ENCODE measurements at regions not wholly inside any gene's neighbourhood (a gene's known extent, or its start where the extent isn't known, plus 50 kb on each side); places are given as distances from the start of the nearest gene placed in this dataset.

GRCh38 chr1:8164670-8165069, 138.6 kb upstream of the ERRFI1 start:
- Histone ChIP-seq H3K27me3 (replicated peaks in 1 of 7) (no peaks in the 10 kb centered on the region), H3K27ac (no peak overlapping the region), H3K4me3 (no peak overlapping the region), H3K36me3 (no peaks in the 10 kb centered on the region), H3K9me3 (no peaks in the 10 kb centered on the region), H3K4me1 (peaks cover 1 to 30% (median 13%) of the 10 kb centered on the region in 6 donors)
- intact Hi-C loops (cut with DNase I; ENCODE audit: low total_unique reads) = no loop called here
- no peak for DNase-seq
- 86 to 95% (median 92%) methylated on average over 10 of the region's 10 CpGs for WGBS, 5 donors
- TF ChIP-seq CTCF (IDR thresholded peaks at IDR 0.05 in 8 of 11, conservative IDR thresholded peaks at IDR 0.05 in 3 of 11) (no peak), POLR2A (IDR thresholded peaks at IDR 0.05) (no peak), POLR2AphosphoS5 (IDR thresholded peaks at IDR 0.05) (no peak)

GRCh38 chr1:8163039-8163438, 136.9 kb upstream of the ERRFI1 start:
- intact Hi-C loops (cut with DNase I; ENCODE audit: low total_unique reads) = no loop called here
- Histone ChIP-seq H3K27ac (no peak overlapping the region), H3K27me3 (replicated peaks in 1 of 7) (no peaks in the 10 kb centered on the region), H3K36me3 (no peaks in the 10 kb centered on the region), H3K4me1 (peaks cover 0 to 16% (median 3%) of the 10 kb centered on the region in 6 donors), H3K9me3 (no peaks in the 10 kb centered on the region), H3K4me3 (no peak overlapping the region)
- no peak for TF ChIP-seq CTCF (IDR thresholded peaks at IDR 0.05 in 8 of 11, conservative IDR thresholded peaks at IDR 0.05 in 3 of 11)
- TF ChIP-seq POLR2A (IDR thresholded peaks at IDR 0.05) = no peak
- 81 to 95% (median 92%) methylated on average over 4 of the region's 4 CpGs for WGBS, 5 donors
- no peak for DNase-seq

GRCh38 chr1:8162168-8162567, 136.1 kb upstream of the ERRFI1 start:
- 85 to 91% (median 91%) methylated on average over 7 of the region's 7 CpGs for WGBS, 5 donors
- intact Hi-C loops (cut with DNase I; ENCODE audit: low total_unique reads) = no loop called here
- Histone ChIP-seq H3K36me3 (no peaks in the 10 kb centered on the region), H3K4me3 (no peak overlapping the region), H3K27me3 (replicated peaks in 1 of 7) (peaks cover 0 to under 1% (median 0%) of the 10 kb centered on the region in 7 donors), H3K4me1 (peaks cover 0 to 7% (median 0%) of the 10 kb centered on the region in 6 donors), H3K27ac (no peak overlapping the region), H3K9me3 (no peaks in the 10 kb centered on the region)
- DNase-seq = no peak
- TF ChIP-seq CTCF (IDR thresholded peaks at IDR 0.05 in 8 of 11, conservative IDR thresholded peaks at IDR 0.05 in 3 of 11) = no peak
- no peak for TF ChIP-seq POLR2A (IDR thresholded peaks at IDR 0.05)
- no peak for TF ChIP-seq POLR2AphosphoS5 (IDR thresholded peaks at IDR 0.05)

- 67 to 84% (median 69%) methylated on average over 9 of the region's 9 CpGs for WGBS, 5 donors
- Histone ChIP-seq H3K27ac (no peak overlapping the region), H3K9me3 (no peaks in the 10 kb centered on the region), H3K4me3 (no peak overlapping the region), H3K36me3 (no peaks in the 10 kb centered on the region), H3K27me3 (replicated peaks in 1 of 7) (peaks cover 0 to 6% (median 0%) of the 10 kb centered on the region in 7 donors), H3K4me1 (peaks cover 0 to 2% (median 0%) of the 10 kb centered on the region in 6 donors)
- no peak for DNase-seq
- TF ChIP-seq POLR2A (IDR thresholded peaks at IDR 0.05) (no peak), CTCF (IDR thresholded peaks at IDR 0.05 in 8 of 11, conservative IDR thresholded peaks at IDR 0.05 in 3 of 11) (no peak), POLR2AphosphoS5 (IDR thresholded peaks at IDR 0.05) (no peak)
- intact Hi-C loops (cut with DNase I; ENCODE audit: low total_unique reads) = no loop called here
Observed at GRCh38 chr1:8161546-8162105, 135.5 kb upstream of the ERRFI1 start.

Data from spleen (tissue), 11 donors.